Sigmoid colon (tissue), 6 donors: ENCODE measurements at regions not wholly inside any gene's neighbourhood (a gene's known extent, or its start where the extent isn't known, plus 50 kb on each side); places are given as distances from the start of the nearest gene placed in this dataset.
"Not testable (repeated sequence)": the region's sequence is repeated elsewhere in the genome, so short reads cannot be mapped to it uniquely, and the experiment has no call there.

ENCODE experiments used
- DNase-seq: peaks from one replicate; pipeline ENCODE4 v3.0.0-alpha.2; 2019
- H3K27ac ChIP-seq, 4 donors: fragments of 200-600 bp; sonication (generic); one replicate each; pipeline ENCODE4 v1.5.1; 2016 to 2019; ENCODE audit warnings: mild to moderate bottlenecking in 1 of 4
- H3K27me3 ChIP-seq, 3 donors: fragments of 200-600 bp; sonication (generic); one replicate each; pipeline ENCODE4 v1.5.1; 2019; ENCODE audit warnings: mild to moderate bottlenecking in 1 of 3
- H3K36me3 ChIP-seq, 4 donors: fragments of 200-600 bp; sonication (generic); one replicate each; pipeline ENCODE4 v1.5.1; 2016 to 2019
- H3K4me1 ChIP-seq, 4 donors: fragments of 200-600 bp; sonication (generic); one replicate each; pipeline ENCODE4 v1.5.1; 2017 to 2019
- H3K4me3 ChIP-seq, 4 donors: fragments of 200-600 bp; sonication (generic); one replicate each; pipeline ENCODE4 v1.5.1; 2017 to 2019; ENCODE audit warnings: mild to moderate bottlenecking in 2 of 4, moderate library complexity in 1 of 4
- H3K9me3 ChIP-seq, 4 donors: fragments of 200-600 bp in 3 of 4; sonication (generic) in 3 of 4; one replicate each; pipeline versions ENCODE4 v1.5.1 to v1.6.1; 2013 to 2019
- CTCF ChIP-seq, 4 experiments: fragments of 450-650 bp in 3 of 4; fragments of 200-600 bp in 1 of 4; IDR thresholded peaks; one replicate each; pipeline ENCODE4 v1.5.1; 2016 to 2019; ENCODE audit warnings: antibody characterized with exemption in 4 of 4, mild to moderate bottlenecking in 3 of 4, moderate library complexity in 2 of 4
- EP300 ChIP-seq, 4 donors: sonication (generic); formaldehyde crosslinking; IDR thresholded peaks; one replicate each; pipeline ENCODE4 v1.6.1; 2017; ENCODE audit warnings: antibody characterized with exemption in 4 of 4
- POLR2A ChIP-seq, 2 donors: fragments of 450-650 bp; IDR thresholded peaks; one replicate each; pipeline ENCODE4 v1.6.1; 2016; ENCODE audit warnings: antibody characterized with exemption in 2 of 2, mild to moderate bottlenecking in 2 of 2, moderate library complexity in 2 of 2
- POLR2AphosphoS5 ChIP-seq, 4 donors: sonication (generic); formaldehyde crosslinking; IDR thresholded peaks; one replicate each; pipeline ENCODE4 v1.6.1; 2017; ENCODE audit warnings: antibody characterized with exemption in 4 of 4
- WGBS, 2 donors: extraction: QIAGEN DNeasy Blood & Tissue Kit; methylation state at CpG; one replicate each; pipeline ENCODE4 v1.1.7; 2013; 5-methylcytosine and 5-hydroxymethylcytosine counted together
- intact Hi-C: fragments of 100-400 bp; cut with DNase I; formaldehyde crosslinking; loops from one replicate; pipeline ENCODE4 v1.15.1; 2023
- small RNA-seq, 3 donors: library from RNA; depleted of rRNA; stranded (forward); fragments of <200 nt; gene quantifications; one replicate each; pipeline ENCODE3, GENCODE V24; 2016
- donor health status: healthy with polysubstance abuse.
- donor health status: healthy.

- H3K9me3 ChIP-seq: peaks cover 0 to 4% (median 0%) of the 10 kb centered on the region in 4 donors
- 82 to 88% methylated on average over 17 of the region's 17 CpGs for WGBS, 2 donors
- H3K27ac ChIP-seq: no peak overlapping the region
- H3K4me3 ChIP-seq: no peak overlapping the region
- no peaks in the 10 kb centered on the region for H3K36me3 ChIP-seq
- no peaks in the 10 kb centered on the region for H3K27me3 ChIP-seq
- intact Hi-C loops: no loop called here
- peaks cover 0 to 12% (median 10%) of the 10 kb centered on the region in 4 donors for H3K4me1 ChIP-seq
- DNase-seq: no peak
- TF ChIP-seq CTCF (IDR thresholded peaks at IDR 0.05) (no peak), POLR2AphosphoS5 (IDR thresholded peaks at IDR 0.05) (no peak), POLR2A (IDR thresholded peaks at IDR 0.05) (no peak), EP300 (IDR thresholded peaks at IDR 0.05) (no peak)
Measured at GRCh38 chr2:240383099-240383758, 52.2 kb upstream of the GPC1 start.

- WGBS, 2 donors: 87 to 91% methylated on average over 29 of the region's 29 CpGs
- DNase-seq: peak; percentile 38
Measured at GRCh38 chr2:240383871-240384700, 51.4 kb upstream of the GPC1 start.

GRCh38 chr2:240384711-240385450, 50.6 kb upstream of the GPC1 start:
- H3K9me3 ChIP-seq: peaks cover 0 to 4% (median 0%) of the 10 kb centered on the region in 4 donors
- intact Hi-C loops: no loop called here
- TF ChIP-seq POLR2AphosphoS5 (IDR thresholded peaks at IDR 0.05): no peak
- TF ChIP-seq POLR2A (IDR thresholded peaks at IDR 0.05): no peak
- no peak for TF ChIP-seq EP300 (IDR thresholded peaks at IDR 0.05)
- TF ChIP-seq CTCF (IDR thresholded peaks at IDR 0.05): no peak
- no peak overlapping the region for H3K27ac ChIP-seq
- peaks cover 0 to 12% (median 10%) of the 10 kb centered on the region in 4 donors for H3K4me1 ChIP-seq
- WGBS, 2 donors: 78 to 85% methylated on average over 15 of the region's 15 CpGs
- peak; percentile 43 for DNase-seq
- no peaks in the 10 kb centered on the region for H3K36me3 ChIP-seq
- H3K27me3 ChIP-seq: no peaks in the 10 kb centered on the region
- no peak overlapping the region for H3K4me3 ChIP-seq

More at GRCh38 chr2:240383871-240384700, 51.4 kb upstream of the GPC1 start:
- Histone ChIP-seq H3K36me3 (no peaks in the 10 kb centered on the region), H3K9me3 (peaks cover 0 to 4% (median 0%) of the 10 kb centered on the region in 4 donors), H3K27me3 (no peaks in the 10 kb centered on the region), H3K4me1 (peaks cover 0 to 12% (median 10%) of the 10 kb centered on the region in 4 donors), H3K4me3 (no peak overlapping the region), H3K27ac (no peak overlapping the region)
- intact Hi-C loops: no loop called here
- TF ChIP-seq CTCF (IDR thresholded peaks at IDR 0.05) (no peak), POLR2AphosphoS5 (IDR thresholded peaks at IDR 0.05) (no peak)

DNA sequence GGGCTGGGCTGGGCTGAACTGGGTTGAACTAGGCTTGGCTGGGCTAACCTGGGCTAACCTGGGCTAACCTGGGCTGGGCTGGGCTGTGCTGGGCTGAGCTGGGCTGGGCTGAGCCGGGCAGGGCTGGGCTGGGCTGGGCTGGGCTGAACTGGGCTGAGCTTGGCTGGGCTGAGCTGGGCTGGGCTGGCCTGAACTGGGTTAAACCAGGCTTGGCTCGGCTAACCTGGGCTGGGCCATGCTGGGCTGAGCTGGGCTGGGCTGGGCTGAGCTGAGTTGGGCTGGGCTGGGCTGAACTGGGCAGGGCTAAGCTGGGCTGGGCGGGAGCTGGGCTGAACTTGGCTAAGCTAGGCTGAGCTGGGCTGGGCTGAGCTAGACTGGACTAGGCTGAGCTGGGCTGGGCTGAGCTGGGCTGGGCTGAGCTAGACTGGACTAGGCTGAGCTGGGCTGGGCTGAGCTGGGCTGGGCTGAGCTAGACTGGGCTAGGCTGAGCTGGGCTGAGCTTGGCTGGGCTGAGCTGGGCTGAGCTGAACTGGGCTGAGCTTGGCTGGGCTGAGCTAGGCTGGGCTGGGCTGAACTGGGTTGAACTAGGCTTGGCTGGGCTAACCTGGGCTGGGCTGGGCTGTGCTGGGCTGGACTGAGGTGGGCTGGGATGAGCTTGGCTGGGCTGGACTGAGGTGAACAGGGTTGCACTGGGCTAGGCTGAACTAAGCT, 49.9 kb upstream of the GPC1 start:
- WGBS, 2 donors: 44 to 88% methylated on average over 3 of the region's 3 CpGs
- H3K9me3 ChIP-seq, intact Hi-C loops, H3K4me3 ChIP-seq, H3K27me3 ChIP-seq, H3K36me3 ChIP-seq, H3K27ac ChIP-seq: not testable (repeated sequence)
- peak; percentile 52 for DNase-seq
- H3K4me1 ChIP-seq: peaks cover 0 to 12% (median 10%) of the 10 kb centered on the region in 4 donors

Small RNA genes in the stretch of these regions (small RNA-seq; reads per million reads assigned to genes)
- gene RF00012: 0 reads per million in 3 donors
